GM12872 (cell line): ENCODE measurements at regions not wholly inside any gene's neighbourhood (a gene's known extent, or its start where the extent isn't known, plus 50 kb on each side); places are given as distances from the start of the nearest gene placed in this dataset.

ENCODE experiments used
- TF ChIP-seq, protein P1 (sequence below): IDR thresholded peaks from 3 replicates; pipeline ENCODE4 v1.5.1; 2011; ENCODE audit warnings: low read depth, mild to moderate bottlenecking, low read length, moderate library complexity; ENCODE audit not compliant: insufficient read depth

DNA sequence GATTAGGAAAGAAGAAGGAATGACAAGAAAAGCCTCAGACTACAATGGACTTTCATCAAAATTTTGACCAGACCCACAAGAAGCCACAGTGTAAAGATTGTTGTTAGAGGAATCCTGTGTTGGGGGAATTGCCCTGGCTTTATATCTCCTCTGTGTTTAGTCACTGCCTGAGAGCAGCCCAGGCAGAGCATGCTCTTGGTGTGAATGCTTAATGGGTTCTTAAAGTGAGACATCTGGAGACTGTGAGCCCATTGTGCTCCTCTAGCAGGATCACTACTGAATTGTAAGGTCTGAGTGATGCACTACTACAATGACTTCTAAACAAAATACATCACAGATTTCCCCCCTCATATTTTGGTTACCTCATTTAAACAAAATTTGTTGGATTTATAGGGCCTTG lies 1860.5 kb upstream of the ADGRL3 start:
- TF ChIP-seq, protein P1, sequence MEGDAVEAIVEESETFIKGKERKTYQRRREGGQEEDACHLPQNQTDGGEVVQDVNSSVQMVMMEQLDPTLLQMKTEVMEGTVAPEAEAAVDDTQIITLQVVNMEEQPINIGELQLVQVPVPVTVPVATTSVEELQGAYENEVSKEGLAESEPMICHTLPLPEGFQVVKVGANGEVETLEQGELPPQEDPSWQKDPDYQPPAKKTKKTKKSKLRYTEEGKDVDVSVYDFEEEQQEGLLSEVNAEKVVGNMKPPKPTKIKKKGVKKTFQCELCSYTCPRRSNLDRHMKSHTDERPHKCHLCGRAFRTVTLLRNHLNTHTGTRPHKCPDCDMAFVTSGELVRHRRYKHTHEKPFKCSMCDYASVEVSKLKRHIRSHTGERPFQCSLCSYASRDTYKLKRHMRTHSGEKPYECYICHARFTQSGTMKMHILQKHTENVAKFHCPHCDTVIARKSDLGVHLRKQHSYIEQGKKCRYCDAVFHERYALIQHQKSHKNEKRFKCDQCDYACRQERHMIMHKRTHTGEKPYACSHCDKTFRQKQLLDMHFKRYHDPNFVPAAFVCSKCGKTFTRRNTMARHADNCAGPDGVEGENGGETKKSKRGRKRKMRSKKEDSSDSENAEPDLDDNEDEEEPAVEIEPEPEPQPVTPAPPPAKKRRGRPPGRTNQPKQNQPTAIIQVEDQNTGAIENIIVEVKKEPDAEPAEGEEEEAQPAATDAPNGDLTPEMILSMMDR = no peak

- TF ChIP-seq, protein P1 = no peak
Measured at GRCh38 chr4:59341506-59341905, 1858.6 kb upstream of the ADGRL3 start.

GRCh38 chr4:59348949-59349348 lies 1851.2 kb upstream of the ADGRL3 start:
- TF ChIP-seq, protein P1 = no peak

DNA sequence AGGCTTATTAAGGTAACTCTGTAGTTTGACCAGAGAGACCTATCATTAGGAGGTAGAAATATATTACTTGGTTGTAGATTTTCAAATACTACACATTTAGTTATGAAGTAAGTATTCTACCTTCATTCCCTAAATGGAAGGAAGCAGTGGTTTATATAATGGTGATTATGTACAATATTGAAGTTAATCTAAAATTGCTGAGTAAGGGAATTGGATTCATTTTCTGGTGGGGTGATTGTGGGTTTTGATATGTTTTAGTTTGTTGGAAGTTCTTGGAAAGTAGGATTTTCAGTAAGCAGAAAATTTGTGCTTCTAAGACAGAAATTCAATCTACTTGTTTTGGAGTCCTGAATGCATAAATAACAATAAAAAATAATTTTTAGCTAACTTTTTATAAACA lies 1830.9 kb upstream of the ADGRL3 start:
- TF ChIP-seq, protein P1 = no peak

DNA sequence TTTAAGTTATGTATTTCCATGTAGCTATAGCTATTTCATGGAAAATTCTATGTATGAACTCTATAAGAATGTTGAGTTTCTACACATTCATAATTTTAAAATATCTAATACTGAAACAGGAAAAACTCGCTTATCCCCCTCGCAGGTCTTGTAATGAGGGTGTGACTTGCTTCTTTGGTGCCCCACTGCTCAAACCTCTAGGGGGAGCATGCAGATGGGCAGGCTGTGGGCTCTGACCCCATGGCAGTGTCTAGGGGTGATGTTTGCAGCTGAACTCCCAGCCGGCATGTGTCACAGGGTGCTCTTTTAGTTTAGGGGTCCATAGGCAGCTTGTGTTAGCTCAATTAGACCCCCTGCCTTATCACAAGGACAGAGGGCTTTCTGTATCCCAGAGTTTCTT lies 1825.7 kb upstream of the ADGRL3 start:
- TF ChIP-seq, protein P1 = no peak

DNA sequence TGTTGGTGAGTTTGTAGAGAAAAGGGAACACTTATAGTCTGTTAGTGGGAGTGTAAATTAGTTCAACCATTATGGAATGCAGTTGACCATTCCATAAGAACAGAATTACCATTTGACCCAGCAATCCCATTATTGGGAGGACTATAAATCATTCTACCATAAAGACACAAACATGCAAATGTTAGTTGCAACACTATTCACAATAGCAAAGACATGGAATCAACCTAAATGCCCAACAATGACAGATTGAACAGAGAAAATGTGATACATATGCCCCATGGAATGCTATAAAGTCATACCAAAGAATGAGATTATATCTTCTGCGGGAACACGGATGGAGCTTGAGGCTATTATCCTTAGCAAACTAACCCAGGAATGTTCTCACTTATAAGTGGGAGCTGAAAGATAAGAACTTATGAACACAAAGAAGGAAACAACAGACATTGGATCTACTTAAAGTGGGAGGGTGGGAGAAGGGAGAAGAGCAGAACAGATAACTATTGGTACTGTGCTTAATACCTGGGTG lies 1819.2 kb upstream of the ADGRL3 start:
- TF ChIP-seq, protein P1 = no peak

- TF ChIP-seq, protein P1 = no peak
Measured at GRCh38 chr4:59381591-59381990, 1818.5 kb upstream of the ADGRL3 start.
